ENCODE measurements at regions not wholly inside any gene's neighbourhood (a gene's known extent, or its start where the extent isn't known, plus 50 kb on each side); places are given as distances from the start of the nearest gene placed in this dataset.

DNA sequence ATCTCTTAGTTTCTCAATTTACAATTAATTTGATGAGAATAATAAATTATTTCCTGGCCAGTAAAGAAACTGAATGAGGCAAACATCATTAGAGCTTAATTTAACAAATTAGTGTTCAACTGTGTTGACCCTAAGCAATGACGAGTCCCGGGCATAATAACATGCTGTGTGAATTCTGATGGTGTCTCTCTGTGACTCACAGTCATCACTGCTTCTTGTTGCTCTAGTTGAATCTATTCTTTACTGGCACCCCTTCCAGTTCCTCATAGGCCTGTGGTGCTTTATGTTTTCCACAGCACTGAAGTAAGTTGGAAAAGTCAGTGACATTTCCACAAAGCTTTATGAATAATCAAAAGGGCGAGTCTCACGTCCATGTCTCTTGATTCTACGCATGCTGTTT lies 57.7 kb upstream of the SLC7A11 start:
- TF ChIP-seq, protein P1, sequence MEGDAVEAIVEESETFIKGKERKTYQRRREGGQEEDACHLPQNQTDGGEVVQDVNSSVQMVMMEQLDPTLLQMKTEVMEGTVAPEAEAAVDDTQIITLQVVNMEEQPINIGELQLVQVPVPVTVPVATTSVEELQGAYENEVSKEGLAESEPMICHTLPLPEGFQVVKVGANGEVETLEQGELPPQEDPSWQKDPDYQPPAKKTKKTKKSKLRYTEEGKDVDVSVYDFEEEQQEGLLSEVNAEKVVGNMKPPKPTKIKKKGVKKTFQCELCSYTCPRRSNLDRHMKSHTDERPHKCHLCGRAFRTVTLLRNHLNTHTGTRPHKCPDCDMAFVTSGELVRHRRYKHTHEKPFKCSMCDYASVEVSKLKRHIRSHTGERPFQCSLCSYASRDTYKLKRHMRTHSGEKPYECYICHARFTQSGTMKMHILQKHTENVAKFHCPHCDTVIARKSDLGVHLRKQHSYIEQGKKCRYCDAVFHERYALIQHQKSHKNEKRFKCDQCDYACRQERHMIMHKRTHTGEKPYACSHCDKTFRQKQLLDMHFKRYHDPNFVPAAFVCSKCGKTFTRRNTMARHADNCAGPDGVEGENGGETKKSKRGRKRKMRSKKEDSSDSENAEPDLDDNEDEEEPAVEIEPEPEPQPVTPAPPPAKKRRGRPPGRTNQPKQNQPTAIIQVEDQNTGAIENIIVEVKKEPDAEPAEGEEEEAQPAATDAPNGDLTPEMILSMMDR (IDR thresholded peaks at IDR 0.05; ENCODE audit: low read depth, low read length) = no peak
- no peak for TF ChIP-seq POLR2A (IDR thresholded peaks at IDR 0.05; ENCODE audit: extremely low read depth, insufficient read length)
- TF ChIP-seq MYC (IDR thresholded peaks at IDR 0.05; ENCODE audit: low read depth, low read length) = no peak
